ENCODE measurements at regions not wholly inside any gene's neighbourhood (a gene's known extent, or its start where the extent isn't known, plus 50 kb on each side); places are given as distances from the start of the nearest gene placed in this dataset.

DNA sequence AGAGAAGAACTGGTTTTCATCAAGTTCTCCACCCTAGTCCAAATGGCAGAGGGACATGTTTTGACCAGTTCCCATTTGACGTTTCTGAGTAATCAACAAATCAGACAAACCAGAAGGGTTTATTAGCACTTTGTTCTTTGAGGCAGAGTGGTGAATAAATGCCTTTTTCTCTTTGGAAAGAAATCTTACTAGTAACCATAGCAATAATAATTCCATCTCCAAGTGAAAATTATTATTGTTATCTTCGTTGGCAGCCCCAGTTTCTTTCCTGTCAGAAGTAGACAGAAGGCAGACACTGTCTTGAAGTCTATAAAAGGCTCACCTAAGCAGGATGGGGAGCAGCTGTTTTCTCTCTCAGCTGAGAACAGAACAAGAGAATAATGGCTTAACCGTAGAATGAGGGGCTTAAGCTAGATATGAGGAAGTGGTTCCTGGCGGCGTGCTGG is 391.6 kb downstream of the PBX1 start:
- TF ChIP-seq, protein P1, sequence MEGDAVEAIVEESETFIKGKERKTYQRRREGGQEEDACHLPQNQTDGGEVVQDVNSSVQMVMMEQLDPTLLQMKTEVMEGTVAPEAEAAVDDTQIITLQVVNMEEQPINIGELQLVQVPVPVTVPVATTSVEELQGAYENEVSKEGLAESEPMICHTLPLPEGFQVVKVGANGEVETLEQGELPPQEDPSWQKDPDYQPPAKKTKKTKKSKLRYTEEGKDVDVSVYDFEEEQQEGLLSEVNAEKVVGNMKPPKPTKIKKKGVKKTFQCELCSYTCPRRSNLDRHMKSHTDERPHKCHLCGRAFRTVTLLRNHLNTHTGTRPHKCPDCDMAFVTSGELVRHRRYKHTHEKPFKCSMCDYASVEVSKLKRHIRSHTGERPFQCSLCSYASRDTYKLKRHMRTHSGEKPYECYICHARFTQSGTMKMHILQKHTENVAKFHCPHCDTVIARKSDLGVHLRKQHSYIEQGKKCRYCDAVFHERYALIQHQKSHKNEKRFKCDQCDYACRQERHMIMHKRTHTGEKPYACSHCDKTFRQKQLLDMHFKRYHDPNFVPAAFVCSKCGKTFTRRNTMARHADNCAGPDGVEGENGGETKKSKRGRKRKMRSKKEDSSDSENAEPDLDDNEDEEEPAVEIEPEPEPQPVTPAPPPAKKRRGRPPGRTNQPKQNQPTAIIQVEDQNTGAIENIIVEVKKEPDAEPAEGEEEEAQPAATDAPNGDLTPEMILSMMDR (IDR thresholded peaks at IDR 0.05), result no peak
- TF ChIP-seq EP300 (IDR thresholded peaks at IDR 0.05), result no peak
- TF ChIP-seq POLR2A (IDR thresholded peaks at IDR 0.05; ENCODE audit: low read length), result no peak
- no peak for TF ChIP-seq FOXS1 (CRISPR knock-in tag; IDR thresholded peaks at IDR 0.05)
